ENCODE measurements at regions not wholly inside any gene's neighbourhood (a gene's known extent, or its start where the extent isn't known, plus 50 kb on each side); places are given as distances from the start of the nearest gene placed in this dataset.

DNA sequence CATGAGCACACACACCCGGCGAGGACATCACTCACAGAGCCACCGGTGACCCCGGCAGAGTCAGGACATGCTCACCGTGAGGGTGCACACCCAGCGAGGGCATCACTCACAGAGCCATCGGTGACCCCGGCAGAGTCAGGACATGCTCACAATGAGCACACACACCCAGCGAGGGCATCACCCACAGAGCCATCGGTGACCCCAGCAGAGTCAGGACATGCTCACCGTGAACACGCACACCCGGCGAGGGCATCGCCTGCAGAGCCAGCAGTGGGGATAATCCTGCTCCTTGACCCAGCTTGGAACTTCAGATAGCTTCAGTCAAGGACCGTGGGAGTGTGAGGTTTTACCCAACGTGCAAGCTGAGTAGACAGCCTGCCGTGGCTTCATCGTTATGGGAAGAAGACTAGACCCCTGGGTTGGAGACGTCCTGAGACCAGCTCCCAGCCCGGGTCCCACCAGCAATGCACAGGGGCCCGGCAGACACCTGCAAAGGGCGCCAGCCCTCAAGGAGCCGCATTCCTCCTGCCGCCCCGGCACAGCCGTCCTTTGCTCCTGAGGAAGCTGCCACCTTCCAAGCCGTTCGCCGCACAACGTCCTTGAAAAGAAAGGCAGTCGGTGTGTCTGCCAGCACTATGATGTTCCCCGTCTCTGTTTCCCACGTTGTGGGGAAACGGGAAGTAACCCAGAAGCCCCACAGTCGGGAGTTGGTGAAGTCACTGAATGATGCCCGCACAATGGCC is 192.3 kb downstream of the DLL1 start:
- TF ChIP-seq, protein P1, sequence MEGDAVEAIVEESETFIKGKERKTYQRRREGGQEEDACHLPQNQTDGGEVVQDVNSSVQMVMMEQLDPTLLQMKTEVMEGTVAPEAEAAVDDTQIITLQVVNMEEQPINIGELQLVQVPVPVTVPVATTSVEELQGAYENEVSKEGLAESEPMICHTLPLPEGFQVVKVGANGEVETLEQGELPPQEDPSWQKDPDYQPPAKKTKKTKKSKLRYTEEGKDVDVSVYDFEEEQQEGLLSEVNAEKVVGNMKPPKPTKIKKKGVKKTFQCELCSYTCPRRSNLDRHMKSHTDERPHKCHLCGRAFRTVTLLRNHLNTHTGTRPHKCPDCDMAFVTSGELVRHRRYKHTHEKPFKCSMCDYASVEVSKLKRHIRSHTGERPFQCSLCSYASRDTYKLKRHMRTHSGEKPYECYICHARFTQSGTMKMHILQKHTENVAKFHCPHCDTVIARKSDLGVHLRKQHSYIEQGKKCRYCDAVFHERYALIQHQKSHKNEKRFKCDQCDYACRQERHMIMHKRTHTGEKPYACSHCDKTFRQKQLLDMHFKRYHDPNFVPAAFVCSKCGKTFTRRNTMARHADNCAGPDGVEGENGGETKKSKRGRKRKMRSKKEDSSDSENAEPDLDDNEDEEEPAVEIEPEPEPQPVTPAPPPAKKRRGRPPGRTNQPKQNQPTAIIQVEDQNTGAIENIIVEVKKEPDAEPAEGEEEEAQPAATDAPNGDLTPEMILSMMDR (conservative IDR thresholded peaks at IDR 0.05): no peak

DNA sequence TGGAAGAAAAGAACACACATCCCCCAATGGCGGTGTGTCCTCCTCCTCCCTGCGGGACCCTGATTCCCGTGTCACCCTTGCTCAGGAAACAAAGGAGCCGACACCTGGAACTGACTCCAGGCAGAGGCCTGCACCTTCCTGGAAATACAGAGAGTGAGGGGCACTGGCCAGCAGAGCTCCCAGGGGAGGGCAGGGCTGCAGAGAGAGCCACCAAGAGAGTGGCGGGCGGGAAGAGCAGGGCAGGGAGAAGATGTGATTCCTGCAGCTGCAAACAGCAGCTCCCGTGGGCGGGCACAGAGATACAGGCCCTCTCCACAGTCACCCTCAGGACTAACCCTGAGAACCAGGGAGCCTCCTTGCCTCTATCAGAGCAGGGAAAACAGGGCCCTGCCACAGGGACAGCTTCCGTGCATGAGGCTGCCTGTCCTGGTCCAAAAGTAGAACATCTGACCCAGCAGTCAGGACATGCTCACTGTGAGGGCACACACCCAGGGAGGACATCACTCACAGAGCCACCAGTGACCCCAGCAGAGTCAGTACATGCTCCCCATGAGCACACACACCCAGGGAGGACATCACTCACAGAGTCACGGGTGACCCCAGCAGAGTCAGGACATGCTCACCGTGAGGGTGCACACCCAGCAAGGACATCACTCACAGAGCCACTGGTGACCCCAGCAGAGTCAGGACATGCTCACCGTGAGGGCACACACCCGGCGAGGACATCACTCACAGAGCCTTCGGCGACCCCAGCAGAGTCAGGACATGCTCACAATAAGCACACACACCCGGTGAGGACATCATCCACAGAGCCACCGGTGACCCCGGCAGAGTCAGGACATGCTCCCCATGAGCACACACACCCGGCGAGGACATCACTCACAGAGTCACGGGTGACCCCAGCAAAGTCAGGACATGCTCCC is 193.1 kb downstream of the DLL1 start:
- TF ChIP-seq, protein P1 (conservative IDR thresholded peaks at IDR 0.05): no peak
- TF ChIP-seq ZFX (IDR thresholded peaks at IDR 0.05): no peak

More for the DNA sequence above, 192.3 kb downstream of the DLL1 start:
- H3K27ac ChIP-seq: no peak overlapping the region

DNA sequence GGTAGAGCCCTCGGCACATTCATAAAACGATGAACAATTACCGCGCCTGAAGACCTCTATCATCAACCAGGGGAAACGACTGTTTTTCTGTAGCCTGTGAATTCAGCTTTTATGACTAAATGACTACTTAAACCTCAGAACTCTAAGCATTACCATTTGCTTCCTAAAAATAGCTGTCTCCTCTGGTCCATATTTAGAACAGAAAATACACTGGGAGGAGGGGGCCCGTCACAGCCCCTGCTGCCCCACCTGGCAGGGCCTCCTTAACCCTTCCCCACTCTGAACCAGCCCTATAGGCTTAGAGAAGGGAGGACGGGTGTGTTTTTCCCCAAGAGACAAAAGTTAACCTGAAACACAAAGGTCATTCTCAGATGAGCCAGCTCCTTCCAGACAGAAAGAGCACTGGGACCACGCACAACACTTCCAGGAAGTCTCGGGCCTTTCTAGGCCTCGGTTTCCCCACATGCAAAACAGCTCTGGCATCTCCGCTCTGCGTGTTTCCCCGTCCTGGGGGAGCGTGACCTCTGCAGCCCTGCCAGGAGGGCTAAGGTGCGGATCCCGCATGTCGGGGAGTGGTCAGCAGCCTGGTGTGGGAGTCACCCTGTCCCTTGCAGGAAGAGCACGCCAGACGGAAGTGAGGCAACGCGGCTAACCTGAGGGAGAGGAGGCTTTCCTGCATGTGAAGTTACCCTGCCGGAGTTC is 193.9 kb downstream of the DLL1 start:
- TF ChIP-seq, protein P1 (conservative IDR thresholded peaks at IDR 0.05): no peak
- no peak for TF ChIP-seq ZFX (IDR thresholded peaks at IDR 0.05)
- no peak overlapping the region for H3K27ac ChIP-seq

More for the DNA sequence above, 193.1 kb downstream of the DLL1 start:
- H3K27ac ChIP-seq: no peak overlapping the region

DNA sequence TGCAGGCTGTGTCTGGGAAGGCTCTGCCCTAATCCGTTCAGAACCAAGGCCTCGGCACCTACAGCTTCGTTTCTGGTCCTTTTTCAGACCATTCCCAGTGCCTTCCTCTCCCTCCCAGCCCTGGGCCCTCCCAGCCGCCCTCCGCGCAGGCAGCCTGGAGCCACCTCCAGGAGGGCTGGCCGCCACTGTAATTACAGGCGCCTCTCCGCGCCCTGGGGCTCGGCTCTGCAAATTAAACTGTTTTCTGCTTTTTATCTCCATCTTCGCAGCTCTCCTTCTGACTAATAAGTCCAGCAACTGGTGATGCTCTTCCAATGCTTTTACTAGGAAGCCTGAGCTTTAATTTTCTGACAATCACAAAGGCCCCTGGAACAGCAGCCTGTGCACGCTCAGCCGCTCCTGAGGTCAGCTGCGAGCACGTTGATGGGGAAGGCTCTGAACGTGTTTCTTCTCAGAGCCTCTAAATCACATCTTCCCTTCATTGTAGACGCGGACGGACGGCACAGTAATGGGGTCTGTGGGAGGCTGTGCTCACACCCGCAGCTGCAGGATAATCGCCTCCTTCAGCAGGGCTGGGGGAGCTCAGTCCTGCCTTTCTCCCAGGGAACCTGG is 194.6 kb downstream of the DLL1 start:
- H3K27ac ChIP-seq: no peak overlapping the region
- TF ChIP-seq, protein P1 (conservative IDR thresholded peaks at IDR 0.05): no peak
- no peak for TF ChIP-seq ZFX (IDR thresholded peaks at IDR 0.05)

DNA sequence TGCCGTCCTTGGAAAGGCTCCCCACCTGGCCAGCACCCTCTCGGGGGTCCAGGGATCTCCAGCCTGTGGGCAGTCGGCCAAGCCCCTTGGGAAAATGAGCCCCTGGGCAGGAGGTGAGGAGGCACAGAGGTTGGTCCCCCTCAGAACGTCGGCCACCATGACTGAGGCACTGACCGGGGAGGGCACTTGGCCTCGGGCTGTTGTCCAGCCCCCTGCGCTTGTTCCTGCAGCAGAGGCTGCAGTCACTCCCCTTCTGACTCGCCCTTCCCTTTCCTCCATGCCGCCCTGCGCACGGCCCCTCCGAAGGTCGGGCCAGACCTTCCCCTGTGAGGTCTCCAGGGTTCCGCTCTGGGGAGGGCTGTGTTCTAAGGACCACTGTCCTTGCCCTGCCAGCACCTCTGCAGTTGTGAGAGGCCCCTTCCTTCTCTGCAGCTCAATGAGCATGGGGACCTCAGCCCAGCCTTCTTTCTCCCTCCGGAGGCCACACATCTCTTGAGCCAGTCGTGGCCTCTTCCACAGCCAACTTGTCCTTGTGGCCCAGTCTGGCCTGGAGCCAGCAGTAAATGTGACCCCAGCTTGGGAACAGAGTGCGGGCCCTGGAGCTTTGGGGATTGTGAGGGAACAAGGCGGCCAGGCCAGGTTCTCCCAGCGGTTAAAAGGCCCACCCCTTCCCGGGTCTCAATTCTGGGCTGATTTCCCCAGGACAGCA is 195.5 kb downstream of the DLL1 start:
- no peak for TF ChIP-seq ZFX (IDR thresholded peaks at IDR 0.05)
- TF ChIP-seq, protein P1 (conservative IDR thresholded peaks at IDR 0.05): no peak
- H3K27ac ChIP-seq: no peak overlapping the region

DNA sequence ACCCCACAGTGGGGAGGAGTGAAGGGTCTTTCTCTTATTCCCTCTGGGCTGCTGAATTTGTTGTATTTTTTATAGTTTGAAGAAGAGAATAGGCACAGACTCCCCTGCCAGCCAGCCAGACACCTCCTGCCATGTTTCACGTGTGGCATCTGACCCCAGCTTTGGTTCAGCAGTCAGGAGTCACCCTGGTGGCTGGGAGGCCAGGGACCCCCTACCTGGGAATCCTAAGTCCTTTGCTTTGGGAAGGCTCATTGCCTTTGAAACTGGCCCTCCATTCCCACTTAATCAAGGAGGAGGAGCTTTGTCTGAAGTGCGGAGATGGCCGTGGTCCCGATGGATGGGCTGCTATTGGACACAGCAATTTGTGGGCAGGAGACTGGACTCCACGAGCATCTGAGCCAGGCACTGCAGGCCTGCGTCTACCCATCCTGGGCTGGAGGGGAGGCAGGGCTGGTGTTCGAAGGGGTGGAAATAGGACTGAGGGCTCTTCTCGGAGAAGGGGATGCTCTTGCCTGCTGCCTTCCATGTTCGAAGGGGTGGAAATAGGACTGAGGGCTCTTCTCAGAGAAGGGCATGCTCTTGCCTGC is 196.1 kb downstream of the DLL1 start:
- TF ChIP-seq, protein P1 (conservative IDR thresholded peaks at IDR 0.05): no peak
- no peak for TF ChIP-seq ZFX (IDR thresholded peaks at IDR 0.05)

More for the DNA sequence above, 196.1 kb downstream of the DLL1 start:
- no peak overlapping the region for H3K27ac ChIP-seq

Data from C4-2B (cell line).